HG03060 (cell line): ENCODE measurements at regions not wholly inside any gene's neighbourhood (a gene's known extent, or its start where the extent isn't known, plus 50 kb on each side); places are given as distances from the start of the nearest gene placed in this dataset.

Source experiments
- ATAC-seq: cut with Tn5 transposase; IDR thresholded peaks from one replicate; pipeline ENCODE4 v1.9.1; 2021; ENCODE audit warnings: low read depth, moderate number of reproducible peaks; ENCODE audit not compliant: unreplicated experiment

GRCh38 chr18:39951142-39951720 is 2003.8 kb upstream of the PIK3C3 start:
- ATAC-seq, result no peak

- ATAC-seq, result no peak
Measured at GRCh38 chr18:39946623-39947061, 2008.4 kb upstream of the PIK3C3 start.

- no peak for ATAC-seq
Measured at GRCh38 chr18:39945076-39945475, 2010.0 kb upstream of the PIK3C3 start.

GRCh38 chr18:39942702-39943101 is 2012.3 kb upstream of the PIK3C3 start:
- no peak for ATAC-seq

- ATAC-seq, result no peak
Measured at GRCh38 chr18:39938676-39939608, 2016.1 kb upstream of the PIK3C3 start.

- no peak for ATAC-seq
Measured at GRCh38 chr18:39935598-39935997, 2019.4 kb upstream of the PIK3C3 start.

- no peak for ATAC-seq
Measured at GRCh38 chr18:39918847-39919246, 2036.2 kb upstream of the PIK3C3 start.

GRCh38 chr18:39913672-39914366 is 2041.2 kb upstream of the PIK3C3 start:
- no peak for ATAC-seq

- ATAC-seq, result no peak
Measured at GRCh38 chr18:39911716-39912115, 2043.3 kb upstream of the PIK3C3 start.

GRCh38 chr18:39909706-39910105 is 2045.3 kb upstream of the PIK3C3 start:
- no peak for ATAC-seq

- ATAC-seq, result no peak
Measured at GRCh38 chr18:39886136-39886535, 2068.9 kb upstream of the PIK3C3 start.

GRCh38 chr18:39872651-39873050 is 2082.4 kb upstream of the PIK3C3 start:
- no peak for ATAC-seq

GRCh38 chr18:39871961-39872360 is 2083.1 kb upstream of the PIK3C3 start:
- ATAC-seq, result no peak

GRCh38 chr18:39870591-39870990 is 2084.4 kb upstream of the PIK3C3 start:
- no peak for ATAC-seq

GRCh38 chr18:39863916-39864315 is 2091.1 kb upstream of the PIK3C3 start:
- no peak for ATAC-seq

- no peak for ATAC-seq
Measured at GRCh38 chr18:39862341-39862740, 2092.7 kb upstream of the PIK3C3 start.

- no peak for ATAC-seq
Measured at GRCh38 chr18:39854291-39854690, 2100.7 kb upstream of the PIK3C3 start.

- ATAC-seq, result no peak
Measured at GRCh38 chr18:39846265-39846664, 2108.8 kb upstream of the PIK3C3 start.

GRCh38 chr18:39845631-39846030 is 2109.4 kb upstream of the PIK3C3 start:
- ATAC-seq, result no peak

- no peak for ATAC-seq
Measured at GRCh38 chr18:39845106-39845505, 2109.9 kb upstream of the PIK3C3 start.

- ATAC-seq, result no peak
Measured at GRCh38 chr18:39843546-39843945, 2111.5 kb upstream of the PIK3C3 start.
